ENCODE measurements at regions not wholly inside any gene's neighbourhood (a gene's known extent, or its start where the extent isn't known, plus 50 kb on each side); places are given as distances from the start of the nearest gene placed in this dataset.
"Not testable (repeated sequence)": the region's sequence is repeated elsewhere in the genome, so short reads cannot be mapped to it uniquely, and the experiment has no call there.

DNA sequence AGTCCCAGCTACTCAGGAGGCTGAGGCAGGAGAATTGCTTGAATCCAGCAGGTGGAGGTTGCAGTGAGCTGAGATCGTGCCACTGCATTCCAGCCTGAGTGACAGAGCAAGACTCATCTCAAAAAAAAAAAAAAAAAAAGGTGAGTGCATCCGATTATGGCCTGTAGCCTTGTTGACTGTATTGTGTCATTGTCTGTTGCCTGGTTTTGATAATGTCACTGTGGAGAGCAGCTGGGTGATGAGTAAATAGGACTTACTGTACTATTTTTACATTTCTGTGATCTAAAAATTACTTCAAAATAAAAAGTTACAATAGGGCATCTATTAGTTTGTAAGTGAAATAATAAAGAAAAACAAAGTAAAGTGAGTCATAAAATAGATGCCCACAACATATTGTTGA, 134.1 kb upstream of the SALL4 start:
- H3K4me1 Mint-ChIP-seq = no peaks in the 10 kb centered on the region
- CTCF ChIA-PET = no interaction called here
- ATAC-seq (no peak), DNase-seq (no peak)
- POLR2A ChIA-PET = interaction anchor here (0.6 kb wide), 1 partner anchor 49 kb away, joined by 5 read pairs; no protein-coding TSS in a partner anchor
- intact Hi-C loops (cut with micrococcal nuclease) = no loop called here
- Histone ChIP-seq H3K4me3 (ENCODE audit: low read length) (no peak overlapping the region), H3K27me3 (ENCODE audit: control insufficient read depth in 2 of 2, insufficient read depth in 2 of 2, low read length in 2 of 2) (no peaks in the 10 kb centered on the region), H3K9me3 (ENCODE audit: control insufficient read depth in 2 of 3, low read length in 3 of 3) (no peaks in the 10 kb centered on the region), H3K36me3 (ENCODE audit: control insufficient read depth in 2 of 3, insufficient read depth in 3 of 3, low read length in 3 of 3) (no peaks in the 10 kb centered on the region), H3K4me1 (ENCODE audit: control insufficient read depth in 2 of 2, insufficient read depth in 2 of 2, low read length in 2 of 2) (no peaks in the 10 kb centered on the region), H3K27ac (ENCODE audit: low read depth, low read length) (no peak overlapping the region)
- no peaks in the 10 kb centered on the region for H3K9me3 Mint-ChIP-seq
- H3K27ac Mint-ChIP-seq = no peak overlapping the region
- H3K4me3 Mint-ChIP-seq = no peak overlapping the region
- H3K27me3 Mint-ChIP-seq = peaks cover 0 to 4% (median 2%) of the 10 kb centered on the region in 5 donors
- no peaks in the 10 kb centered on the region for H3K36me3 Mint-ChIP-seq

DNA sequence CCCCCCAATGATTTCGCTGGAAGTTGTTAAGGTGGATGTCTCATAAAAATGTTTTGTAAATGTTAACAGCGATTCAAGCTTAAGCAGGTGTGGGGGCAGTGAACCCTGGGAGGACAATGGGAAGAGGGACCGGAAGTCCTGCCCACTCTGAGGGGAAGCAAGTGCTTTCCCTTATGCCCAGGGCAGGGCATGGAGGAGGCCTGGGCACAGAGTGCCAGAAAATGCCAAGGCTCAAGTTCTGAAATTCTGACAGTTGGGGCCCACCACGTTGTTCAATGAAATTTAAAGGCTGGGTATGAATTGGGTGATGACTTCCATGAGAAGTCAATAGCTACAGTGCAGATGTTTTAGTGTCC, 132.7 kb upstream of the SALL4 start:
- ChIA-PET CTCF (interaction anchor here (0.6 kb wide), 1 partner anchor 34 kb away, joined by 3 read pairs; no protein-coding TSS in a partner anchor), POLR2A (no interaction called here)
- no peaks in the 10 kb centered on the region for H3K9me3 ChIP-seq (ENCODE audit: control insufficient read depth in 2 of 3, low read length in 3 of 3)
- no peak overlapping the region for H3K27ac ChIP-seq (ENCODE audit: low read depth, low read length)
- intact Hi-C loops (cut with micrococcal nuclease) = no loop called here
- DNase-seq (no peak), ATAC-seq (no peak)
- no peaks in the 10 kb centered on the region for H3K27me3 ChIP-seq (ENCODE audit: control insufficient read depth in 2 of 2, insufficient read depth in 2 of 2, low read length in 2 of 2)
- Mint-ChIP-seq H3K27ac (no peak overlapping the region), H3K9me3 (no peaks in the 10 kb centered on the region), H3K27me3 (peaks cover 0 to 4% (median 0%) of the 10 kb centered on the region in 5 donors), H3K36me3 (no peaks in the 10 kb centered on the region), H3K4me3 (no peak overlapping the region), H3K4me1 (no peaks in the 10 kb centered on the region)
- H3K4me1 ChIP-seq (ENCODE audit: control insufficient read depth in 2 of 2, insufficient read depth in 2 of 2, low read length in 2 of 2) = no peaks in the 10 kb centered on the region
- H3K36me3 ChIP-seq (ENCODE audit: control insufficient read depth in 2 of 3, insufficient read depth in 3 of 3, low read length in 3 of 3) = no peaks in the 10 kb centered on the region
- H3K4me3 ChIP-seq (ENCODE audit: low read length) = no peak overlapping the region

DNA sequence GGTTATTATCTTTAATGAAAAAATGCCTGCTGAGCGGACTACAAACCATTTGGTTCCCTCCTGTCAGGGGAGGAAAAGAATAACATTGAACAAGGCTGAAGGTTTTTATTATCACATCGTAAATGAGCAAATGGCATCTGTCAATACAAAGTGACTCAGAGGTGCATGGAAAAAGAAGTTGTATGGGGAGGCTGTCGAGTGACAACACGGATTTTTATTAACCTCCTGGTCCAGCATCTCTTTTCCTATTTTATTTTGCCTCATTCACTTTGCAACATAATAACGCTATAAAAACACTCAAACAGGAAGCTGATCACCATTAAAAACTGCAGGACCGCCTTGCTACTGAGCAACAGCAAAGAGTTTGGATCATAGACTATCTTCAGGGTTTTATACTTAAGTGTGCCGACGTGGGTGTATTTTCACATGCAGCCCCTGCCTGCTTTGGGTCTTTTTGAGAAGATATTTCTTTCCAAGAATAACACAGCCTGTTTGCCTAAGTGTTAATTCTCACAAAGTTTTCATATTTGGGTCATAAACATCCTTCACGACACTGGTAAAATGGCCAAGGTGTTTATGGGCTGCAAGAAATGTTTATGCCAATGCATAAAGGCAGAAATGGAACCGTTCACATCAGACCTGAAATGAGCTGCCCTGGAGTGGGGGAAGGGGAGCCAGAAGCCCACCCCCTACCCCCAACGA, 132.1 kb upstream of the SALL4 start:
- ChIA-PET CTCF (interaction anchor here (0.6 kb wide), 1 partner anchor 34 kb away, joined by 3 read pairs; no protein-coding TSS in a partner anchor), POLR2A (no interaction called here)
- no peaks in the 10 kb centered on the region for H3K9me3 ChIP-seq (ENCODE audit: control insufficient read depth in 2 of 3, low read length in 3 of 3)
- Mint-ChIP-seq H3K4me3 (no peak overlapping the region), H3K27ac (no peak overlapping the region), H3K9me3 (no peaks in the 10 kb centered on the region), H3K36me3 (no peaks in the 10 kb centered on the region), H3K4me1 (no peaks in the 10 kb centered on the region), H3K27me3 (peaks cover 0 to 4% (median 0%) of the 10 kb centered on the region in 5 donors)
- ATAC-seq (no peak), DNase-seq (no peak)
- no peak overlapping the region for H3K4me3 ChIP-seq (ENCODE audit: low read length)
- H3K27me3 ChIP-seq (ENCODE audit: control insufficient read depth in 2 of 2, insufficient read depth in 2 of 2, low read length in 2 of 2) = no peaks in the 10 kb centered on the region
- H3K36me3 ChIP-seq (ENCODE audit: control insufficient read depth in 2 of 3, insufficient read depth in 3 of 3, low read length in 3 of 3) = no peaks in the 10 kb centered on the region
- intact Hi-C loops (cut with micrococcal nuclease) = no loop called here
- no peaks in the 10 kb centered on the region for H3K4me1 ChIP-seq (ENCODE audit: control insufficient read depth in 2 of 2, insufficient read depth in 2 of 2, low read length in 2 of 2)
- H3K27ac ChIP-seq (ENCODE audit: low read depth, low read length) = no peak overlapping the region

DNA sequence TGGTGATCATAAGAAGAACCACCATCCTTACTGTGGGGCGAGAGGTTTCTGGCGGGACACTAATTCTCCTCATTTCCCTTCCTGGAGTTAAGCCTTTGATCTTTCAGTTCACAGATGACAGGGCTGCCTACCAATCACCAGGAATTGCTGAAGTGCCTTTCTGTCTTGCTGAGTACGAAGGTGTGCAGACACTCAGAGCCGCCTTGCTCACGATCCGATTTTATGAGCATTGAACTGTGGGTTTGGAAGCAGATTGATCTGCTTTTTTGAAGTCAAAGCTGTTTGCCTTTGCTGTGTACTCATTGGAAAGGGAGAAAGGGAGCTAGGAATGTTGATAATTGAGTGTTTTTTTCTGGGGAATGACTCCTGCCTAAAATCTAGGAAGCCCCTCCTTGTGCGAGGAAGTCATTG, 129.1 kb upstream of the SALL4 start:
- ChIA-PET CTCF (no interaction called here), POLR2A (no interaction called here)
- Mint-ChIP-seq H3K36me3 (no peaks in the 10 kb centered on the region), H3K4me1 (peaks cover 0 to 2% (median 0%) of the 10 kb centered on the region in 7 donors), H3K4me3 (no peak overlapping the region), H3K27me3 (peaks cover 0 to 13% (median 7%) of the 10 kb centered on the region in 5 donors), H3K9me3 (peaks cover 0 to 3% (median 0%) of the 10 kb centered on the region in 11 donors), H3K27ac (no peak overlapping the region)
- Histone ChIP-seq H3K36me3 (ENCODE audit: control insufficient read depth in 2 of 3, insufficient read depth in 3 of 3, low read length in 3 of 3) (no peaks in the 10 kb centered on the region), H3K4me1 (ENCODE audit: control insufficient read depth in 2 of 2, insufficient read depth in 2 of 2, low read length in 2 of 2) (no peaks in the 10 kb centered on the region), H3K4me3 (ENCODE audit: low read length) (no peak overlapping the region), H3K9me3 (ENCODE audit: control insufficient read depth in 2 of 3, low read length in 3 of 3) (no peaks in the 10 kb centered on the region), H3K27ac (ENCODE audit: low read depth, low read length) (no peak overlapping the region), H3K27me3 (ENCODE audit: control insufficient read depth in 2 of 2, insufficient read depth in 2 of 2, low read length in 2 of 2) (no peaks in the 10 kb centered on the region)
- no peak for ATAC-seq
- DNase-seq = no peak
- intact Hi-C loops (cut with micrococcal nuclease) = no loop called here

DNA sequence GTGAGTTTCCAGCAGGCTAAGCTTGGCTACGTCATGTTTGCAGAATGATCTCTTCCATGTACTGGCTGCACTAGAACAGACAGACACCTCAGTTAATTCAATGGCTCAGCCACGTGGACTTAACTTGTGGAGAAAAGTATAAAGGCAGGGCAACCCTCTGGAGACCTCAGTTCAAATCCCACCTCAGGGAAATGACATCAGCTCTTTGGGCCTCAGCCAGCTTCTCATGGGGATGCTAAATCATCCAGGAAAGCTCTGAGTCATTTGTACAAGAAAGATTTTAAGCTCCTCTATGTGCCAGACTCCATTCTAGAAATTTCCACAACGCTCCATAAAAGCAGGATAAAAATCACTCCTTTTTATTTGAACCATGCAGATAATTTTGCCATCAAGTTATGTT, 128.5 kb upstream of the SALL4 start:
- no peaks in the 10 kb centered on the region for H3K36me3 Mint-ChIP-seq
- no peaks in the 10 kb centered on the region for H3K36me3 ChIP-seq (ENCODE audit: control insufficient read depth in 2 of 3, insufficient read depth in 3 of 3, low read length in 3 of 3)
- peaks cover 0 to 3% (median 0%) of the 10 kb centered on the region in 11 donors for H3K9me3 Mint-ChIP-seq
- H3K4me3 Mint-ChIP-seq = no peak overlapping the region
- peaks cover 0 to 13% (median 7%) of the 10 kb centered on the region in 5 donors for H3K27me3 Mint-ChIP-seq
- intact Hi-C loops (cut with micrococcal nuclease) = no loop called here
- no peak for DNase-seq
- no peak overlapping the region for H3K27ac Mint-ChIP-seq
- no peaks in the 10 kb centered on the region for H3K4me1 ChIP-seq (ENCODE audit: control insufficient read depth in 2 of 2, insufficient read depth in 2 of 2, low read length in 2 of 2)
- CTCF ChIA-PET = no interaction called here
- no peak overlapping the region for H3K4me3 ChIP-seq (ENCODE audit: low read length)
- ATAC-seq = no peak
- H3K27ac ChIP-seq (ENCODE audit: low read depth, low read length) = no peak overlapping the region
- H3K9me3 ChIP-seq (ENCODE audit: control insufficient read depth in 2 of 3, low read length in 3 of 3) = no peaks in the 10 kb centered on the region
- POLR2A ChIA-PET = no interaction called here
- H3K4me1 Mint-ChIP-seq = peaks cover 0 to 2% (median 0%) of the 10 kb centered on the region in 7 donors
- H3K27me3 ChIP-seq (ENCODE audit: control insufficient read depth in 2 of 2, insufficient read depth in 2 of 2, low read length in 2 of 2) = no peaks in the 10 kb centered on the region

DNA sequence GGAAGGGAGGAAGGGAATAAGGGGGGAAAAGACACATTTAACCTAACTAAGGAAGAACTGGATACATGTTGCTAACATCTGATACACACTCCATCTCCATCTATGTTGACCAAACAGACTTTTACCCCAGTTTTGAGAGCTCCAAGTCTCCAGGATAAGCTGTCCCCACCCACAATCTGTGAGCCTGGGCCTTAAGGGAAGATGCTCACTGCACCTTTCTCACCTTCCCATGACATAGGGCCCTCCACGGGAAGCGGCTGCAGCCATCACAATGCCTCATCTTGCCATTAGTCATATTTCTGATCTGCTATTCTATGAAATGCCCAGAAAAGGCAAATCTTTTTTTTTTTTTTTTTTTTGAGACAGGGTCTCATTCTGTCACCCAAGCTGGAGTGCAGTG, 126.6 kb upstream of the SALL4 start:
- Mint-ChIP-seq H3K9me3 (peaks cover 0 to 3% (median 0%) of the 10 kb centered on the region in 11 donors), H3K4me3 (no peak overlapping the region), H3K4me1 (peaks cover 0 to 2% (median 0%) of the 10 kb centered on the region in 7 donors), H3K27ac (no peak overlapping the region), H3K27me3 (peaks cover 0 to 13% (median 7%) of the 10 kb centered on the region in 5 donors), H3K36me3 (no peaks in the 10 kb centered on the region)
- intact Hi-C loops (cut with micrococcal nuclease) = no loop called here
- no peaks in the 10 kb centered on the region for H3K4me1 ChIP-seq (ENCODE audit: control insufficient read depth in 2 of 2, insufficient read depth in 2 of 2, low read length in 2 of 2)
- CTCF ChIA-PET = no interaction called here
- no peaks in the 10 kb centered on the region for H3K36me3 ChIP-seq (ENCODE audit: control insufficient read depth in 2 of 3, insufficient read depth in 3 of 3, low read length in 3 of 3)
- POLR2A ChIA-PET = no interaction called here
- no peaks in the 10 kb centered on the region for H3K27me3 ChIP-seq (ENCODE audit: control insufficient read depth in 2 of 2, insufficient read depth in 2 of 2, low read length in 2 of 2)
- H3K27ac ChIP-seq (ENCODE audit: low read depth, low read length) = no peak overlapping the region
- ATAC-seq (no peak), DNase-seq (no peak)
- H3K4me3 ChIP-seq (ENCODE audit: low read length) = no peak overlapping the region
- H3K9me3 ChIP-seq (ENCODE audit: control insufficient read depth in 2 of 3, low read length in 3 of 3) = no peaks in the 10 kb centered on the region

DNA sequence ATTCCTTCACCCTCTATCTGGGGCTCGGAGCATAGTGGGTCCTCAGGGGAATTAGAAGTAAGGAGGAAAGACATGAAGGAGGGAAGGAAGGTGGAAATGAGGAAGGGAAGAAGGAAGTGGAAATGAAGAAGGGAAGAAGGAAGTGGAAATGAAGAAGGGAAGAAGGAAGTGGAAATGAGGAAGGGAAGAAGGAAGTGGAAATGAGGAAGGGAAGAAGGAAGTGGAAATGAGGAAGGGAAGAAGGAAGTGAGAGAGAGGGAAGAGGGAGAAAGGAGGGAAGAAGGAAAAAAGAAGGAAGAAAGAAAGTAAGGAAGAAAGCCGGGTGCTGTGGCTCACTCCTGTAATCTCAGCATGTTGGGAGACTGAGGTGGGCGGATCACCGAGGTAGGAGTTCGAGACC, 125.6 kb upstream of the SALL4 start:
- peaks cover 0 to 13% (median 7%) of the 10 kb centered on the region in 5 donors for H3K27me3 Mint-ChIP-seq
- H3K27me3 ChIP-seq (ENCODE audit: control insufficient read depth in 2 of 2, insufficient read depth in 2 of 2, low read length in 2 of 2); H3K4me1 ChIP-seq (ENCODE audit: control insufficient read depth in 2 of 2, insufficient read depth in 2 of 2, low read length in 2 of 2); H3K9me3 ChIP-seq (ENCODE audit: control insufficient read depth in 2 of 3, low read length in 3 of 3); ATAC-seq; H3K4me1 Mint-ChIP-seq; POLR2A ChIA-PET; H3K36me3 Mint-ChIP-seq; H3K36me3 ChIP-seq (ENCODE audit: control insufficient read depth in 2 of 3, insufficient read depth in 3 of 3, low read length in 3 of 3); H3K27ac ChIP-seq (ENCODE audit: low read depth, low read length); CTCF ChIA-PET; H3K4me3 ChIP-seq (ENCODE audit: low read length); H3K9me3 Mint-ChIP-seq; H3K27ac Mint-ChIP-seq; H3K4me3 Mint-ChIP-seq; DNase-seq: not testable (repeated sequence)
- intact Hi-C loops (cut with micrococcal nuclease) = loop anchor here in 1 of 2 donors (2.0 kb wide), 1 partner anchor 75 kb away; no protein-coding TSS in a partner anchor
